CD14-positive monocyte (primary cell): ENCODE measurements at regions not wholly inside any gene's neighbourhood (a gene's known extent, or its start where the extent isn't known, plus 50 kb on each side); places are given as distances from the start of the nearest gene placed in this dataset.

Source experiments
- DNase-seq, 3 donors: peaks; one replicate each; pipeline ENCODE4 v3.0.0-alpha.2; 2011 to 2022
- H2AFZ ChIP-seq: 2 replicates; pipeline ENCODE4 v1.6.0; 2012; ENCODE audit warnings: mild to moderate bottlenecking, low read depth, low read length, inconsistent platforms; ENCODE audit not compliant: insufficient read depth, poor library complexity, severe bottlenecking
- H3K27ac ChIP-seq, 2 donors: 1 replicate in 1 of 2; 2 replicates in 1 of 2; pipeline ENCODE4 v1.5.1; 2012 to 2013; ENCODE audit warnings: low read length in 2 of 2, control low read depth in 1 of 2, inconsistent platforms in 1 of 2, low read depth in 1 of 2, mild to moderate bottlenecking in 1 of 2
- H3K27me3 ChIP-seq, 2 donors: one replicate each; pipeline versions ENCODE4 v1.6.0 to v1.6.1; 2011 to 2013; ENCODE audit warnings: low read length in 2 of 2; ENCODE audit not compliant: control insufficient read depth in 2 of 2, insufficient read depth in 2 of 2
- H3K36me3 ChIP-seq, 2 donors: replicated peaks in 1 of 2; 1 replicate in 1 of 2; 2 replicates in 1 of 2; pipeline versions ENCODE4 v1.5.1 to v1.6.1; 2012 to 2013; ENCODE audit warnings: low read length in 2 of 2, control low read depth in 1 of 2, inconsistent platforms in 1 of 2, mild to moderate bottlenecking in 1 of 2; ENCODE audit not compliant: insufficient read depth in 2 of 2, control insufficient read depth in 1 of 2
- H3K4me1 ChIP-seq, 2 donors: 1 replicate in 1 of 2; 2 replicates in 1 of 2; pipeline versions ENCODE4 v1.5.1 to v1.6.1; 2012 to 2013; ENCODE audit warnings: low read length in 2 of 2, control low read depth in 1 of 2, inconsistent platforms in 1 of 2, mild to moderate bottlenecking in 1 of 2, moderate library complexity in 1 of 2; ENCODE audit not compliant: insufficient read depth in 2 of 2, control insufficient read depth in 1 of 2
- H3K4me2 ChIP-seq: replicated peaks from 2 replicates; pipeline ENCODE3; 2012; ENCODE audit warnings: low read length, moderate library complexity, mild to moderate bottlenecking; ENCODE audit not compliant: poor library complexity, severe bottlenecking; ENCODE audit errors: extremely low read depth
- H3K4me3 ChIP-seq, 3 experiments: fragments of 200-600 bp in 1 of 3; sonication (generic) in 1 of 3; replicated peaks in 1 of 3; 1 replicate in 2 of 3; 2 replicates in 1 of 3; pipeline ENCODE4 v1.5.1; 2011 to 2013; ENCODE audit warnings: low read length in 3 of 3, mild to moderate bottlenecking in 3 of 3, control low read depth in 2 of 3, low read depth in 2 of 3, inconsistent platforms in 1 of 3, moderate library complexity in 1 of 3
- H3K79me2 ChIP-seq: 2 replicates; pipeline ENCODE4 v1.6.0; 2012; ENCODE audit warnings: mild to moderate bottlenecking, control low read depth, inconsistent platforms, low read length, moderate library complexity; ENCODE audit not compliant: insufficient read depth
- H3K9ac ChIP-seq: 2 replicates; pipeline ENCODE4 v1.6.0; 2017; ENCODE audit warnings: low read length, mild to moderate bottlenecking; ENCODE audit not compliant: insufficient read depth, poor library complexity, severe bottlenecking
- H3K9me3 ChIP-seq, 2 donors: replicated peaks in 1 of 2; 1 replicate in 1 of 2; 2 replicates in 1 of 2; pipeline versions ENCODE4 v1.5.1 to v1.6.1; 2012 to 2013; ENCODE audit warnings: low read length in 2 of 2, control low read depth in 1 of 2; ENCODE audit not compliant: control insufficient read depth in 1 of 2, insufficient read depth in 1 of 2
- H4K20me1 ChIP-seq: 2 replicates; pipeline ENCODE4 v1.6.0; 2012; ENCODE audit warnings: mild to moderate bottlenecking, low read length, control low read depth, moderate library complexity; ENCODE audit not compliant: insufficient read depth
- H3K27ac Mint-ChIP-seq, 7 donors: one replicate each; pipeline ENCODE4 v1.8.0; 2020; ENCODE audit warnings: mild to moderate bottlenecking in 7 of 7, mixed read lengths in 7 of 7, moderate library complexity in 6 of 7, inconsistent platforms in 2 of 7
- H3K27me3 Mint-ChIP-seq, 3 donors: one replicate each; pipeline ENCODE4 v1.8.0; 2021 to 2022; ENCODE audit warnings: low read depth in 3 of 3, mild to moderate bottlenecking in 3 of 3, mixed read lengths in 3 of 3, moderate library complexity in 3 of 3, inconsistent platforms in 1 of 3
- H3K36me3 Mint-ChIP-seq, 2 donors: one replicate each; pipeline ENCODE4 v1.8.0; 2020; ENCODE audit warnings: mixed read lengths in 2 of 2, inconsistent platforms in 1 of 2, mild to moderate bottlenecking in 1 of 2
- H3K4me1 Mint-ChIP-seq: one replicate; pipeline ENCODE4 v1.8.0; 2020; ENCODE audit warnings: mild to moderate bottlenecking, mixed read lengths
- H3K4me3 Mint-ChIP-seq, 2 donors: one replicate each; pipeline ENCODE4 v1.8.0; 2020; ENCODE audit warnings: mild to moderate bottlenecking in 2 of 2, mixed read lengths in 2 of 2, moderate library complexity in 1 of 2
- H3K9me3 Mint-ChIP-seq, 7 donors: one replicate each; pipeline ENCODE4 v1.8.0; 2020 to 2022; ENCODE audit warnings: mixed read lengths in 7 of 7, mild to moderate bottlenecking in 6 of 7, moderate library complexity in 6 of 7, inconsistent platforms in 2 of 7
- CTCF ChIP-seq: fragments of 200-600 bp; IDR thresholded peaks from one replicate; pipeline ENCODE4 v1.8.0; 2022; ENCODE audit warnings: antibody characterized with exemption, mild to moderate bottlenecking
- WGBS: methylation state at CpG from one replicate; pipeline ENCODE4 v1.1.5; 2013; ENCODE audit warnings: missing lambda C conversion rate; ENCODE audit not compliant: insufficient coverage; 5-methylcytosine and 5-hydroxymethylcytosine counted together
- intact Hi-C, 2 donors: fragments of 100-400 bp; cut with micrococcal nuclease; formaldehyde crosslinking; loops; one replicate each; pipeline versions ENCODE4 v1.15.0 to v1.15.1; 2023

GRCh38 chr11:127800989-127801688 lies 786.2 kb downstream of the ETS1 start:
- 95% methylated on average over 3 of the region's 6 CpGs for WGBS
- no peak overlapping the region for H3K4me3 Mint-ChIP-seq

GRCh38 chr11:127795326-127795725 lies 792.0 kb downstream of the ETS1 start:
- intact Hi-C loops = no loop called here
- Histone ChIP-seq H3K4me3 (no peak overlapping the region), H2AFZ (no peak overlapping the region), H3K36me3 (no peaks in the 10 kb centered on the region), H3K79me2 (no peaks in the 10 kb centered on the region), H3K4me2 (no peak overlapping the region), H4K20me1 (no peaks in the 10 kb centered on the region), H3K27me3 (no peaks in the 10 kb centered on the region), H3K27ac (no peak overlapping the region), H3K9me3 (no peaks in the 10 kb centered on the region), H3K4me1 (no peaks in the 10 kb centered on the region), H3K9ac (no peak overlapping the region)
- no peak for TF ChIP-seq CTCF
- peaks cover 0 to 3% (median 0%) of the 10 kb centered on the region in 3 donors for H3K27me3 Mint-ChIP-seq
- no peak overlapping the region for H3K4me3 Mint-ChIP-seq
- no peak for DNase-seq
- H3K36me3 Mint-ChIP-seq = no peaks in the 10 kb centered on the region
- peaks cover 0 to 4% (median 3%) of the 10 kb centered on the region in 7 donors for H3K9me3 Mint-ChIP-seq
- H3K27ac Mint-ChIP-seq = no peak overlapping the region
- no peaks in the 10 kb centered on the region for H3K4me1 Mint-ChIP-seq

More at GRCh38 chr11:127800989-127801688, 786.2 kb downstream of the ETS1 start:
- H3K79me2 ChIP-seq = no peaks in the 10 kb centered on the region
- no peaks in the 10 kb centered on the region for H3K27me3 ChIP-seq
- TF ChIP-seq CTCF = no peak
- H3K9ac ChIP-seq = no peak overlapping the region
- no peak overlapping the region for H3K4me3 ChIP-seq
- peaks cover 0 to 7% (median 3%) of the 10 kb centered on the region in 7 donors for H3K9me3 Mint-ChIP-seq
- H3K27ac Mint-ChIP-seq = no peak overlapping the region
- no peak overlapping the region for H3K27ac ChIP-seq
- H3K4me2 ChIP-seq = no peak overlapping the region
- H3K36me3 ChIP-seq = no peaks in the 10 kb centered on the region
- intact Hi-C loops = no loop called here
- H3K9me3 ChIP-seq = no peaks in the 10 kb centered on the region
- no peaks in the 10 kb centered on the region for H3K4me1 Mint-ChIP-seq
- peaks cover 0 to 2% (median 0%) of the 10 kb centered on the region in 3 donors for H3K27me3 Mint-ChIP-seq
- no peaks in the 10 kb centered on the region for H3K4me1 ChIP-seq
- H4K20me1 ChIP-seq = no peaks in the 10 kb centered on the region
- no peak for DNase-seq
- no peaks in the 10 kb centered on the region for H3K36me3 Mint-ChIP-seq
- H2AFZ ChIP-seq = no peak overlapping the region
